ENCODE measurements at regions not wholly inside any gene's neighbourhood (a gene's known extent, or its start where the extent isn't known, plus 50 kb on each side); places are given as distances from the start of the nearest gene placed in this dataset.
A peak's percentile ranks its signal among the peaks of the same experiment; 100 is the strongest.

GRCh38 chr14:82390586-82390985 is 856.9 kb upstream of the SEL1L start:
- no peak for DNase-seq

- DNase-seq, result no peak
These were observed 861.3 kb upstream of the SEL1L start for GRCh38 chr14:82394916-82395315.

GRCh38 chr14:82398256-82398655 is 864.6 kb upstream of the SEL1L start:
- DNase-seq, result peak; percentile 3

- DNase-seq, result no peak
These were observed 870.3 kb upstream of the SEL1L start for GRCh38 chr14:82403987-82404386.

GRCh38 chr14:82410064-82410463 is 876.4 kb upstream of the SEL1L start:
- no peak for DNase-seq

- no peak for DNase-seq
These were observed 877.6 kb upstream of the SEL1L start for GRCh38 chr14:82411298-82411697.

GRCh38 chr14:82412545-82412944 is 878.9 kb upstream of the SEL1L start:
- no peak for DNase-seq

GRCh38 chr14:82414853-82415539 is 881.3 kb upstream of the SEL1L start:
- DNase-seq, result no peak

- no peak for DNase-seq
These were observed 886.3 kb upstream of the SEL1L start for GRCh38 chr14:82419933-82420332.

- DNase-seq, result no peak
These were observed 887.2 kb upstream of the SEL1L start for GRCh38 chr14:82420871-82421270.

- DNase-seq, result no peak
These were observed 887.6 kb upstream of the SEL1L start for GRCh38 chr14:82421286-82421685.

GRCh38 chr14:82422230-82422629 is 888.6 kb upstream of the SEL1L start:
- no peak for DNase-seq

GRCh38 chr14:82425261-82425660 is 891.6 kb upstream of the SEL1L start:
- DNase-seq, result no peak

- DNase-seq, result no peak
These were observed 897.4 kb upstream of the SEL1L start for GRCh38 chr14:82431031-82431430.

GRCh38 chr14:82432301-82433105 is 898.9 kb upstream of the SEL1L start:
- no peak for DNase-seq

GRCh38 chr14:82438436-82438835 is 904.8 kb upstream of the SEL1L start:
- no peak for DNase-seq

- no peak for DNase-seq
These were observed 907.6 kb upstream of the SEL1L start for GRCh38 chr14:82441270-82441669.

- DNase-seq, result no peak
These were observed 912.3 kb upstream of the SEL1L start for GRCh38 chr14:82445810-82446570.

- DNase-seq, result no peak
These were observed 913.9 kb upstream of the SEL1L start for GRCh38 chr14:82447586-82447985.

GRCh38 chr14:82449926-82450468 is 916.3 kb upstream of the SEL1L start:
- DNase-seq, result no peak

- DNase-seq, result no peak
These were observed 918.0 kb upstream of the SEL1L start for GRCh38 chr14:82451675-82452074.

- DNase-seq, result no peak
These were observed 948.7 kb upstream of the SEL1L start for GRCh38 chr14:82482345-82482744.

GRCh38 chr14:82488473-82488872 is 954.8 kb upstream of the SEL1L start:
- DNase-seq, result no peak
